ENCODE measurements at regions not wholly inside any gene's neighbourhood (a gene's known extent, or its start where the extent isn't known, plus 50 kb on each side); places are given as distances from the start of the nearest gene placed in this dataset.
"Not testable (repeated sequence)": the region's sequence is repeated elsewhere in the genome, so short reads cannot be mapped to it uniquely, and the experiment has no call there.

GRCh38 chr6:168856914-168857313 is 396.7 kb downstream of the THBS2 start:
- DNase-seq (ENCODE audit: low read depth in 2 of 2) = no peak

GRCh38 chr6:168852376-168852884 is 401.2 kb downstream of the THBS2 start:
- DNase-seq (ENCODE audit: low read depth in 2 of 2) = no peak

DNA sequence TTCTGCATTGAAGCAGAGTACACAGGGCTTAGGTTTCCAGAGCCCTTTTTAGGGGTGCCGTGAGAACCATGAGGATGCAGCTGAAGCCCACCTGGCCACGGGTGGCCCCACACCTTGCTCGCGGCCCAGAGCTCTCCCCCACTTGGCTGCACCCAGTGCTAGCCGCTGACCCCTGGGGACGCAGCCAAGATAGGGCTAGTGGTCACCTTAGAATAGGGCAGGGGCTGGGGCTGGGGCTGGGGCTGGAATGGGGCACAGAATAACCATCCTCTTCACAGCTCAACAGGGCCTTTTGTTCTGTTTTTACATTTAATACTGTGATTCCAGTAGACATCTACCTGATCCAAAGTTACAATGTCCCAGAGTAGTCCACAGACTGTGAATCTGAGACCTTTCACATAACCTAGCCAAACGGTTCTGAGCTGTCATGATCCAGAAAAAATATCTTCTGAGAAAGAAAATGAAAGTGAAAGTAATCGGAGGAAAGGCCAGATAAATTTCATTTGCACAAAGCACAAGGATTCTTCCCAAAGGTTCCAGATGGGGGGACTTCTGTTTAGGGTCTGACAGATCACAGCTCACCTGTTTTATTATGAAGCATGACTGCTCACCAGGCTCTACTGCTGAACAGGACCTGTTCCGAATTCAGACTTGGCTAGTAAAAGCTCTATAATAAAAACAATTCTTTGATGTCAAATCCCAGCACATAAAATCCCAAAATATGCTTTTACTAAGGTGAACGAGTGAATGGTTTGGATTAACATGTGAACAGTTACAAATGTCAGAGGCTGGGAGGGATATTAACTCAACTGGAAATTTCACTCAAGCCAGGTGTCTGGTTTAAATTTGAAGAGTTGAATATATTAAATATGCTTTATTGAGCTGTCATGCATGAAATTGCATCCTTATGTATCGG is 401.9 kb downstream of the THBS2 start:
- no peak for DNase-seq (ENCODE audit: low read depth in 2 of 2)

- not testable (repeated sequence) for DNase-seq (ENCODE audit: low read depth in 2 of 2)
Measured at GRCh38 chr6:168850027-168850736, 403.5 kb downstream of the THBS2 start.

DNA sequence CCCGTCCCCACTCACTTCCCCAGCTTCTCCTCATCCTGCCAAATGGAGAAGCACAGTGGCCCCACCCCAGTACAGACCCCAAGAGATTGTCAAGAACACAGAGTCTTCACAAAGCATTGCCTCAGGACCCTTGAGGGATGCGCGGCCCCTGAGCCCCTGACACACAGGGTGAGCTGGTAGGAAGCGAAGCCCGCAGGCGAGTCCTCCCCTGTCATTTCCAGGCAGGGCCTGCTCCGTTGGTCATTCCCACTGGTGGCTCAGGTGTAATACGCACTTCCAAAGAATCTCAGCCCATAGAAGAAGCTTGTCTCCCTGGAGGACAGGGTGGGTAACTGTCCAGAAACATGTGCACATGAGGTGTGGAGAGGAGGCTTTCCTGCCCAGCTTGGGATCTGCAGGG is 404.2 kb downstream of the THBS2 start:
- no peak for DNase-seq (ENCODE audit: low read depth in 2 of 2)

DNA sequence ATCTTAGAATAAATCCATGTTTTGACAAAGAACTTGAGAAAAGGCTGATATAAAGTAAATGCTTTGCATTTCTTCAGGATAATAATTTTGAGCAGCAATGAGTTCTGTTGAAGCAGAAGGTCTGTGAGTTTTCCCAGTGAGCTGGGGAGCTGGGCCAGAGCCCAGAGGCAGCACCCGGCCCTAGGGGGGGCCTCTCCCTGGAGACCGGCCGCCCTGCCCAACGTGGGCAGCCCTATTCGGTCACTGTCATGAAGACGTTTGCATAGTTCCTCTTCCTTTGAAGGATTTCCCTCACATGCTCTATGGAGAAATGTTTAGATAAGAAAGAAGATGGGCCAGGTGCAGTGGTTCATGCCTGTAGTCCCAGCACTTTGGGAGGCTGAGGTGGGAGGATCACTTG is 404.8 kb downstream of the THBS2 start:
- DNase-seq (ENCODE audit: low read depth in 2 of 2) = no peak

DNA sequence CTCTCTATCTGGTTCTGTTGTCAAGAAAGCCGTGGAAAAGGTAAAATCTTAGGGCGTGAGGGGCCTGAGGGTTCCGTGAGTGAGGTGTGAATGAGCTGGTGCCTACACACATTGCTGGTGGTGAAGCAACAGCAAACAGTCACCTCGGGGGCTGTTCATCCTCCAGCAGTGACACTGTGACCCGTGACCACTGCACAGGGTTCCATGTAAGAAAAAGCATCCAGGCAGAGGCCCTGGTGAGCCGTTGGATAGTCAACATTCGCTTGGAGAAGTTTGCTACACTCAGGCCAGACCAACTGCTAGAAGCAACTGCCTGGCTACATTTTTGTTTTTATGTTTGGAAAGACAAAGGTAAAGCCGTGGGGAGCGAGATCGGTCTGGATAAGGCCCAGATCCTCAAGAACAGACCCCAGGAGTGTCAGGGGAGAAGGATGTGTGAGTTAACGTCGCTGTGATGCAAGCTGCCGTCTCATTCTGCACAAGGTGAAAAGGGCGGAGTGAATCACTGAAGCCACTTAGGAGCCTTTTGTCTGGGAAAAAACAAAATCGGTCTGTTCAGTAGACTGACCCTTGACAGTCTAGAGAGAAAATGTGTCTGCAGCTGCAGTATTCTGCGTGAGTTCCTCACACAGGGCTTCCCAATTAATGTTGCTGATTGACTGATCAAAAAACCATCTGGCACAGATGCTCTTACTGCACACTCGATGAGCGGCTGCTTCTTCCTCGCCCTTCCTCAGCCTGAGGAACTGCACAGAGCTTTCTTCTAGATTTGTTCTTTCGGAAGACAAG is 404.0 kb downstream of the SMOC2 start:
- DNase-seq (ENCODE audit: low read depth in 2 of 2) = no peak

DNA sequence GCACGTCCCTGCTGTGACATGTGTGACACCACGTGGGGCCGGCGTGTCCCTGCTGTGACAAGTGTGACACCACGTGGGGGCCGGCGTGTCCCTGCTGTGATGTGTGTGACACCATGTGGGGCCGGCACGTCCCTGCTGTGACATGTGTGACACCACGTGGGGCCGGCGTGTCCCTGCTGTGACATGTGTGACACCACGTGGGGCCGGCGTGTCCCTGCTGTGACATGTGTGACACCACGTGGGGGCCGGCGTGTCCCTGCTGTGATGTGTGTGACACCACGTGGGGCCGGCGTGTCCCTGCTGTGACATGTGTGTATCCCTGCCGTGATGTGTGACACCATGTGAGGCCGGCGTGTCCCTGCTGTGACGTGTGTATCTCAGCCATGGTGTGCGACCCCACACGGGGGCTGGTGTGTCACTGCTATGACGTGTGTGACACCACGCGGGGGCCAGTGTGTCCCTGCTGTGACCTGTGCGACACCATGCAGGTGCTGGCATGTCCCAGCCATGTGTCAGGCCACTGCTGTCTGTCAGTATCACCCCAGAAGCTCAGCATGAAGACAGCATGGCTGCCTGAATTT is 401.7 kb downstream of the SMOC2 start:
- DNase-seq (ENCODE audit: low read depth in 2 of 2) = not testable (repeated sequence)

- DNase-seq (ENCODE audit: low read depth in 2 of 2) = no peak
Measured at GRCh38 chr6:168841609-168842278, 400.8 kb downstream of the SMOC2 start.

- not testable (repeated sequence) for DNase-seq (ENCODE audit: low read depth in 2 of 2)
Measured at GRCh38 chr6:168840932-168841331, 399.9 kb downstream of the SMOC2 start.

DNA sequence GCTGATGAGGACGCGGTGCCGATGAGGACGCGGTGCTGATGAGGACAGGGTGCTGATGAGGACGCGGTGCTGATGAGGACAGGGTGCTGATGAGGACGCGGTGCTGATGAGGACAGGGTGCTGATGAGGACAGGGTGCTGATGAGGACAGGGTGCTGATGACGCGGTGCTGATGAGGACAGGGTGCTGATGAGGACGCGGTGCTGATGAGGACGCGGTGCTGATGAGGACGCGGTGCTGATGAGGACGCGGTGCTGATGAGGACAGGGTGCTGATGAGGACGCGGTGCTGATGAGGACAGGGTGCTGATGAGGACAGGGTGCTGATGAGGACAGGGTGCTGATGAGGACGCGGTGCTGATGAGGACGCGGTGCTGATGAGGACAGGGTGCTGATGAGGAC is 399.3 kb downstream of the SMOC2 start:
- not testable (repeated sequence) for DNase-seq (ENCODE audit: low read depth in 2 of 2)

- no peak for DNase-seq (ENCODE audit: low read depth in 2 of 2)
Measured at GRCh38 chr6:168838037-168838399, 397.0 kb downstream of the SMOC2 start.

DNA sequence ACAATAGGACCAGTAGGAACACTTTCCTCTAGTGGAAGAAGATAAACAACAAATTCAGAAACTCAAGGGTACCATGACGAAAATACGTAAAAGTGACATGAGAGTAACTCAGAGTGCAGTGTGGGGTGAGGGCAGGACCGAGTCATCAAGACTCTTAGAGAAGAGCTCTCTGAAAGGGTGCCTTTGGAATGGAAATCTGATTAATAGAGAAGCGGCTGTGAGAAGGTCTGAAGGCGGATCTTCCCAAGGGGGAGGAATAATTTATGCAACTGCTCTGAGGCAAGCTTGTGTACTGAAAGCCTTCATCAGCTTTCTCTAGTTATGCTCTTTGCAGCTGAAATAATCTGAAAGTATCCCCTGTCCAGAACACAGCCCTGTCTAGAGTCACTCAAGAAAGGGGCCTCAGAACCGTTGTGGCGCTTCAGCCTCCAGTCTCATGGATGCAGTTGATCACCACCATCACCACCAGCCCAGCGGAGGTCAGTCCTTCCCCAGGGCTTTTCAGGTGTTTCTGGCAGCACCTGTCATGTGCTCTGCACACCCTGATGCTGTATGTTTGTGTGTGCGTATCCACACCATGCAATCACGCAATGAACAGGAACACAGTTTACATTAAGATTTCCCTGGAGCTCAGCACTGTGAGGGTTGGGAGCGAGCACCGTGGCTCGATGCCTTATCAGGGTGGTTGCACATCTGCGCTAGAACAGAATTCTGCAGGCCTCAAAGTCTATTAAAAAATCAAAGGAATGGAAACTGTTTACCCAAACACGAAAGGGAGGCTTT is 396.5 kb downstream of the SMOC2 start:
- no peak for DNase-seq (ENCODE audit: low read depth in 2 of 2)

DNA sequence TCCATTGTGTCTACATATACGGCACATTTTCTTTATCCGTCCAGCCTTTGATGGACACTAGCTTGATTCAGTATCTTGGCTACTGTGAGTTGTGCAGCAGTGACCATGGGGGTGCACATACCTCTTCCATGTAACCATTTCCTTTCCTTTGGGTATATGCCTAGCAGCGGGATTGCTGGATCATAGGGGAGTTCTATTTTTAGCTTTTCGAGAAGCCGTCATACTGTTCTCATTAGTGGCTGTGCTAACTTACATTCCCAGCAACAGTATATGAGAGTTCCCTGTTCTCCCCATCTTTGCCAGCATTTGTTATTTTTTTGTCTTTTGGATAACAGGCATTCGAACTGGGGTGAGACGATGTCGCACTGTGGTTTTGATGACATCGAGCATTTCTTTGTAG is 395.0 kb downstream of the SMOC2 start:
- DNase-seq (ENCODE audit: low read depth in 2 of 2) = no peak

DNA sequence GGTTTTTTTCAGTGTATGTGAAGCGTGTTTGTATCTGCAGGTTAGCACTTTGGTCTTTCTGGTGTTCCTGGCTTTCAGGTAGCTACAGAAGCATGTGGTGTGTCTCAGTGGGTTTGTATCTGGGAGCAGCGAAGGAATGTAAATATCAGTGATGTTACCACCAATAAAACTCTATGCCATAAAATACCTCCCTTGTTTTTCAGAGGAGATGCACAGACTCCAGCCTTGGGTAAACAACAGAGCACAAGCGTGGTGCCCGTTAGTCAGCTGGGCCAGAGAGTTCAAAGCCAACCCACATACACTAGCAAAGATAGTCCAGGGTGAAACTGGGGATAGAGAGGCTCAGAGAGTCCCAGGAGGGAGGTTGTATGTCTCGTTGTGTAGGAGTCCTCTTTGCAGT is 393.8 kb downstream of the SMOC2 start:
- no peak for DNase-seq (ENCODE audit: low read depth in 2 of 2)

DNA sequence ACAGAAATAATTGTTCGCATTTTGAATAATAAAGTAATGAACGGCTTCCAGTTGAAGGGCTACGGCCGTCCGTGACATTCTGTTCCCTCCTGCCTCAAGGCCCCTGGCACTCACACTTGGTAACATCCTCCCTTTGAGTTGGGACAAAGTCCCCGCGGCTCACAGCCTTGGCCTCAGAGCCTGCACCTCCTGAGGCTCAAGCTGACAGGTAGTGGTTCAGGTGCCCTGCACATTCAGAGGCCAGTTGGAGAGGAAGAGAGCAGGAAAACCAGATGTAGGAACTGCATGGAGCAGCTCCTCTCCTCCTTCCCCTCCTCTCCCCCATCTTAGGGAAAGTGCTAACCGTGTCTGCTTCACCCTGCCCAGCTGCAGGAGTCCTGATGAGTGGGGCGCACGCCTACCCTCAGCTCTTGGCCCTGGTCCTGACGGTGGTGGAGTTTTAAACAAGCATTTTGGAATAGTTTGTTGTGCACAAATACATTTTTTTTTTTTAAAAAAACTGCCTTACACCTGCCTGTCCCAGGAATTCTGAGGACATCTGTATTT is 393.1 kb downstream of the SMOC2 start:
- no peak for DNase-seq (ENCODE audit: low read depth in 2 of 2)

- no peak for DNase-seq (ENCODE audit: low read depth in 2 of 2)
Measured at GRCh38 chr6:168828800-168829199, 387.8 kb downstream of the SMOC2 start.

- no peak for DNase-seq (ENCODE audit: low read depth in 2 of 2)
Measured at GRCh38 chr6:168828035-168828434, 387.1 kb downstream of the SMOC2 start.

DNA sequence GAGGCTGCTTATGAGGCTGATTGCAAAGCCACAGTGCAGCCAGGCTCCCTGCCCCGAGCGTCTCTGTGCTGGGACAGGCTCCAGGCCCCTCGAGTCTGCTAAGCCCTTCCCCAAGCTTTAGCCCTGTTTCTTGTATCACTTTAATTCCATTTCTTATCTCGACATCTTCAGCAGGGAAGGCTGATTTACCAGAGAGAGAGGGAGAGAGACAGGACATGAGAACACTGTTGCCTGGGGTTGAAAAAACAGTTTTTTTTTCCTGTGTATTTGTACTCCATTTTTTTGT is 386.5 kb downstream of the SMOC2 start:
- no peak for DNase-seq (ENCODE audit: low read depth in 2 of 2)

Measured in stimulated activated CD4-positive, alpha-beta T cell treated with anti-CD3 and anti-CD28 coated beads, Interleukin-1b, Interleukin-23, amount 100 ng/mL, for 4 hours (primary cell).